IMR-90 (cell line): ENCODE measurements at regions not wholly inside any gene's neighbourhood (a gene's known extent, or its start where the extent isn't known, plus 50 kb on each side); places are given as distances from the start of the nearest gene placed in this dataset.

Source experiments
- BHLHE40 ChIP-seq: fragments of 150-350 bp; IDR thresholded peaks from 2 replicates; pipeline ENCODE4 v1.6.1; 2016; ENCODE audit warnings: mild to moderate bottlenecking, low read depth, low read length
- CEBPB ChIP-seq: IDR thresholded peaks from 2 replicates; pipeline ENCODE4 v1.6.1; 2012; ENCODE audit warnings: low read depth, low read length, improper control_type of control experiment
- CHD1 ChIP-seq: IDR thresholded peaks from 2 replicates; pipeline ENCODE4 v1.6.1; 2012; ENCODE audit warnings: low read depth, low read length, improper control_type of control experiment
- FOS ChIP-seq: fragments of 150-350 bp; IDR thresholded peaks from 2 replicates; pipeline ENCODE4 v1.6.1; 2016; ENCODE audit warnings: low read depth, low read length
- MAZ ChIP-seq: IDR thresholded peaks from 2 replicates; pipeline ENCODE4 v1.6.1; 2012; ENCODE audit warnings: low read depth, mild to moderate bottlenecking, low read length, improper control_type of control experiment, moderate library complexity, borderline replicate concordance
- MXI1 ChIP-seq: IDR thresholded peaks from 2 replicates; pipeline ENCODE4 v1.6.1; 2012; ENCODE audit warnings: low read depth, mild to moderate bottlenecking, low read length, moderate library complexity, borderline replicate concordance
- POLR2A ChIP-seq: IDR thresholded peaks from 2 replicates; pipeline ENCODE4 v1.6.1; 2012; ENCODE audit warnings: mild to moderate bottlenecking, low read depth, low read length
- RAD21 ChIP-seq: IDR thresholded peaks from 2 replicates; pipeline ENCODE4 v1.6.1; 2012; ENCODE audit warnings: low read length, improper control_type of control experiment
- RFX5 ChIP-seq: IDR thresholded peaks from 2 replicates; pipeline ENCODE4 v1.8.0; 2012; ENCODE audit warnings: low read depth, mild to moderate bottlenecking, low read length, moderate library complexity
- SMC3 ChIP-seq: fragments of 150-350 bp; IDR thresholded peaks from 2 replicates; pipeline ENCODE4 v1.6.1; 2016; ENCODE audit warnings: low read depth, mild to moderate bottlenecking, antibody characterized with exemption, low read length, moderate library complexity
- TF ChIP-seq, protein P1 (sequence below): conservative IDR thresholded peaks from 2 replicates; pipeline ENCODE4 v1.5.1; 2012; ENCODE audit warnings: mild to moderate bottlenecking, low read depth, low read length, improper control_type of control experiment
- TF ChIP-seq, protein P2 (sequence below): fragments of 150-350 bp; IDR thresholded peaks from 2 replicates; pipeline ENCODE4 v1.6.1; 2017; ENCODE audit warnings: mild to moderate bottlenecking, antibody characterized with exemption, low read length, low read depth
- TF ChIP-seq, protein P3 (sequence below): fragments of 150-350 bp; IDR thresholded peaks from 2 replicates; pipeline ENCODE4 v1.6.1; 2016; ENCODE audit warnings: low read depth, mild to moderate bottlenecking, low read length, moderate library complexity, borderline replicate concordance

DNA sequence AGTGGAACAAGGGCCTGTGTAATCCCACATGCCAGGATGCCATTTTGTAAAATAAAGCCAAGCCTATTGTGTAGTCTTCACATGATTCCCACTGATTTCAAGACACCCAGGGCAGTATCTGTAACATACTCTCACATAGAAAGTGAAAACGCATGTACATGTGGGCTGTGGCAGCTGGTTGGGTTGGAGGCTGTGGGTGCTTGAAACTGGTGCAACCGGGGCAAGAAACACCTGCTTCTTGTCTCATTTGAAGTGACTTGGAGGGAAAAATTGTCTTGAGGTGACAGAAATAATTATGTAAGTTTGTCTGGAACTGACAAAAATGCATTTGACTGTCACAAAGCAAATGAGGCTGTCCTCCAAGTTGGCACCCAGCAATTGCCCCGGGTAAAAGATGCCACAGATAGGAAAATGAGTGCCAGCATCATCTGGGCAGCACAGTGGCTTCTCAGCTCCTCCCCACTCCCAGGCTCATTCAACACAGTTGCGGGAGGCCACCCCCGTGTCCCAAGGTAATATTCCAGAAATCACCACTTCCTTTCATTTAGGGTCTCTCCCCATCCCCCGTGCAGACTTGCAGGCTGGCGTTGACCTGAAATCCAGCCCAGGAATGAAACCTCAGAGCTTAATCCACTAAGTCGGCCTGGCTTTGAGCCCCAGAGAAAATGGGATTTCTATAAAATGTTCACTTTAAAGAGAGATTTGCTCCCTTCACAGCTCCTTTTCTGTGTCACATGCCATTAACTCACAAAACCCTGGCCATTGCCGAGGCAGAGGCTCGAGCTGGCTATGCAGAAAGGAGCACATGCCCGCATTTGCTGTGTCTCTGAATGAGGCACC lies 293.9 kb upstream of the PARD3B start:
- TF ChIP-seq CHD1 (no peak), POLR2A (no peak), CEBPB (no peak), FOS (no peak), MAZ (no peak), SMC3 (no peak), RFX5 (no peak), MXI1 (no peak), RAD21 (no peak), BHLHE40 (no peak)
- TF ChIP-seq, protein P1, sequence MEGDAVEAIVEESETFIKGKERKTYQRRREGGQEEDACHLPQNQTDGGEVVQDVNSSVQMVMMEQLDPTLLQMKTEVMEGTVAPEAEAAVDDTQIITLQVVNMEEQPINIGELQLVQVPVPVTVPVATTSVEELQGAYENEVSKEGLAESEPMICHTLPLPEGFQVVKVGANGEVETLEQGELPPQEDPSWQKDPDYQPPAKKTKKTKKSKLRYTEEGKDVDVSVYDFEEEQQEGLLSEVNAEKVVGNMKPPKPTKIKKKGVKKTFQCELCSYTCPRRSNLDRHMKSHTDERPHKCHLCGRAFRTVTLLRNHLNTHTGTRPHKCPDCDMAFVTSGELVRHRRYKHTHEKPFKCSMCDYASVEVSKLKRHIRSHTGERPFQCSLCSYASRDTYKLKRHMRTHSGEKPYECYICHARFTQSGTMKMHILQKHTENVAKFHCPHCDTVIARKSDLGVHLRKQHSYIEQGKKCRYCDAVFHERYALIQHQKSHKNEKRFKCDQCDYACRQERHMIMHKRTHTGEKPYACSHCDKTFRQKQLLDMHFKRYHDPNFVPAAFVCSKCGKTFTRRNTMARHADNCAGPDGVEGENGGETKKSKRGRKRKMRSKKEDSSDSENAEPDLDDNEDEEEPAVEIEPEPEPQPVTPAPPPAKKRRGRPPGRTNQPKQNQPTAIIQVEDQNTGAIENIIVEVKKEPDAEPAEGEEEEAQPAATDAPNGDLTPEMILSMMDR: no peak
- TF ChIP-seq, protein P2, sequence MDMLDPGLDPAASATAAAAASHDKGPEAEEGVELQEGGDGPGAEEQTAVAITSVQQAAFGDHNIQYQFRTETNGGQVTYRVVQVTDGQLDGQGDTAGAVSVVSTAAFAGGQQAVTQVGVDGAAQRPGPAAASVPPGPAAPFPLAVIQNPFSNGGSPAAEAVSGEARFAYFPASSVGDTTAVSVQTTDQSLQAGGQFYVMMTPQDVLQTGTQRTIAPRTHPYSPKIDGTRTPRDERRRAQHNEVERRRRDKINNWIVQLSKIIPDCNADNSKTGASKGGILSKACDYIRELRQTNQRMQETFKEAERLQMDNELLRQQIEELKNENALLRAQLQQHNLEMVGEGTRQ: no peak
- TF ChIP-seq, protein P3, sequence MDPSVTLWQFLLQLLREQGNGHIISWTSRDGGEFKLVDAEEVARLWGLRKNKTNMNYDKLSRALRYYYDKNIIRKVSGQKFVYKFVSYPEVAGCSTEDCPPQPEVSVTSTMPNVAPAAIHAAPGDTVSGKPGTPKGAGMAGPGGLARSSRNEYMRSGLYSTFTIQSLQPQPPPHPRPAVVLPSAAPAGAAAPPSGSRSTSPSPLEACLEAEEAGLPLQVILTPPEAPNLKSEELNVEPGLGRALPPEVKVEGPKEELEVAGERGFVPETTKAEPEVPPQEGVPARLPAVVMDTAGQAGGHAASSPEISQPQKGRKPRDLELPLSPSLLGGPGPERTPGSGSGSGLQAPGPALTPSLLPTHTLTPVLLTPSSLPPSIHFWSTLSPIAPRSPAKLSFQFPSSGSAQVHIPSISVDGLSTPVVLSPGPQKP: no peak
